Vagina (tissue), 2 donors: ENCODE measurements at regions not wholly inside any gene's neighbourhood (a gene's known extent, or its start where the extent isn't known, plus 50 kb on each side); places are given as distances from the start of the nearest gene placed in this dataset.

ENCODE experiments used
- POLR2A ChIP-seq, 2 donors: fragments of 450-650 bp; IDR thresholded peaks; one replicate each; pipeline ENCODE4 v1.6.1; 2017; ENCODE audit warnings: antibody characterized with exemption in 2 of 2, mild to moderate bottlenecking in 2 of 2, moderate library complexity in 2 of 2
- TF ChIP-seq, protein P1 (sequence below), 3 experiments: fragments of 450-650 bp in 2 of 3; fragments of 200-600 bp in 1 of 3; sonication (generic) in 1 of 3; IDR thresholded peaks; one replicate each; pipeline ENCODE4 v1.5.1; 2017 to 2019; ENCODE audit warnings: antibody characterized with exemption in 3 of 3, mild to moderate bottlenecking in 2 of 3, moderate library complexity in 2 of 3

DNA sequence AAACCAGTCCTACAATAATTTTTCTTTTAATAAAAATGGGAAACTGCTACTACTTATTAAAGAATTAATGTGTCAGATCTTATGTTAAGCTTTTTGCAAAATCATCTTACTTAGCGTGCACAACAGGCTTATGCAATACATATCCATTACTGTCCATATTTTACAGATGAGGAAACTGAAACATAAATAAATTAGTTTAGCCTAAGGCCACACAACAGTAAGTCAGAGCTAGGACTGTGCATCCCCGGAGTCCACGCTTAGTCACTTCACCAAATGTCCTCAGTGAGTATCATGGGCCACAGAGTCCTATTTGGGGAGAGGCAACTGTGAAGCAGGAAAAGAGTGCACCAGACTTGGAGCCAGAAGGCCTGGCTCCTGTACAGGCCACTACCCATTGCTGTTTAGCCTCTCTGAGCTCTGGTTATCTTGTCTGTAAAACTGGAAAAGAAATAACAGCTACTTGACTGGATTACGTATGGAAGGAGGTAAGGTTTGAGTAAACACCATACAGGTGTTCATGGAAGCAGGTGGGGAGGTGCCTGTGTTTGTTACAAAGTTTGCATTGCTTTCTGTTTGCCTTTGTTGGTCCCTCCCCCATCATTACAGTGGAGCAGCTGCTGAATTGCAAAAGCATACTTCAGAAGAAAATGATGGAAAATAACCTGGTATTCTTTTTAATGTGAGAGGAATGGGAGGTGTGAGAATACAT, 192.8 kb downstream of the FCRL5 start:
- no peak for TF ChIP-seq POLR2A (IDR thresholded peaks at IDR 0.05)
- TF ChIP-seq, protein P1, sequence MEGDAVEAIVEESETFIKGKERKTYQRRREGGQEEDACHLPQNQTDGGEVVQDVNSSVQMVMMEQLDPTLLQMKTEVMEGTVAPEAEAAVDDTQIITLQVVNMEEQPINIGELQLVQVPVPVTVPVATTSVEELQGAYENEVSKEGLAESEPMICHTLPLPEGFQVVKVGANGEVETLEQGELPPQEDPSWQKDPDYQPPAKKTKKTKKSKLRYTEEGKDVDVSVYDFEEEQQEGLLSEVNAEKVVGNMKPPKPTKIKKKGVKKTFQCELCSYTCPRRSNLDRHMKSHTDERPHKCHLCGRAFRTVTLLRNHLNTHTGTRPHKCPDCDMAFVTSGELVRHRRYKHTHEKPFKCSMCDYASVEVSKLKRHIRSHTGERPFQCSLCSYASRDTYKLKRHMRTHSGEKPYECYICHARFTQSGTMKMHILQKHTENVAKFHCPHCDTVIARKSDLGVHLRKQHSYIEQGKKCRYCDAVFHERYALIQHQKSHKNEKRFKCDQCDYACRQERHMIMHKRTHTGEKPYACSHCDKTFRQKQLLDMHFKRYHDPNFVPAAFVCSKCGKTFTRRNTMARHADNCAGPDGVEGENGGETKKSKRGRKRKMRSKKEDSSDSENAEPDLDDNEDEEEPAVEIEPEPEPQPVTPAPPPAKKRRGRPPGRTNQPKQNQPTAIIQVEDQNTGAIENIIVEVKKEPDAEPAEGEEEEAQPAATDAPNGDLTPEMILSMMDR (IDR thresholded peaks at IDR 0.05), result no peak
